K562 (cell line): ENCODE measurements at regions not wholly inside any gene's neighbourhood (a gene's known extent, or its start where the extent isn't known, plus 50 kb on each side); places are given as distances from the start of the nearest gene placed in this dataset.

ENCODE experiments used
- ADNP ChIP-seq: fragments of 200-800 bp; sonication (Bioruptor generic); IDR thresholded peaks from 2 replicates; pipeline ENCODE4 v1.6.1; 2016; ENCODE audit warnings: missing genetic modification characterization, missing compliant biosample characterization
- CAMTA2 ChIP-seq: fragments of 250-450 bp; sonication (Bioruptor Pico); conservative IDR thresholded peaks from 2 replicates; pipeline ENCODE4 v1.5.1; 2022
- CBFA2T3 ChIP-seq: fragments of 450-650 bp; IDR thresholded peaks from 2 replicates; pipeline ENCODE4 v1.6.1; 2017
- CEBPB ChIP-seq: fragments of 450-650 bp; IDR thresholded peaks from 2 replicates; pipeline ENCODE4 v1.6.1; 2016; ENCODE audit warnings: missing genetic modification characterization, missing compliant biosample characterization
- EP300 ChIP-seq: IDR thresholded peaks from 2 replicates; pipeline ENCODE4 v1.6.1; 2012; ENCODE audit warnings: low read length, improper control_type of control experiment
- FOSL1 ChIP-seq: fragments of 200-800 bp; sonication (Bioruptor generic); conservative IDR thresholded peaks from 2 replicates; pipeline ENCODE4 v1.6.1; 2016; ENCODE audit warnings: missing genetic modification characterization, missing compliant biosample characterization
- JUN ChIP-seq, 2 experiments: sonication (generic) in 1 of 2; formaldehyde crosslinking in 1 of 2; IDR thresholded peaks; 2 replicates each; pipeline versions ENCODE4 v1.6.1 to v1.8.0; 2012 to 2022; ENCODE audit warnings: borderline replicate concordance in 2 of 2, mild to moderate bottlenecking in 2 of 2, improper control_type of control experiment in 1 of 2, low read depth in 1 of 2, low read length in 1 of 2, missing genetic modification reagents in 1 of 2
- JUND ChIP-seq, 2 experiments: IDR thresholded peaks; 2 replicates in 1 of 2; 3 replicates in 1 of 2; pipeline ENCODE4 v1.6.1; 2011; ENCODE audit warnings: borderline replicate concordance in 2 of 2, low read depth in 2 of 2, low read length in 2 of 2, improper control_type of control experiment in 1 of 2, missing biosample characterization in 1 of 2, missing genetic modification characterization in 1 of 2, missing genetic modification reagents in 1 of 2
- MAFF ChIP-seq: IDR thresholded peaks from 2 replicates; pipeline ENCODE4 v1.6.1; 2012; ENCODE audit warnings: low read length, improper control_type of control experiment
- PHF21A ChIP-seq: fragments of 450-650 bp; IDR thresholded peaks from 2 replicates; pipeline ENCODE4 v1.6.1; 2017; ENCODE audit warnings: low read depth, borderline replicate concordance
- SMARCA4 ChIP-seq: fragments of 450-650 bp; IDR thresholded peaks from 2 replicates; pipeline ENCODE4 v1.6.1; 2016
- SUPT5H ChIP-seq: fragments of 450-650 bp; IDR thresholded peaks from 2 replicates; pipeline ENCODE4 v1.6.1; 2016
- TCF3 ChIP-seq: sonication (generic); formaldehyde crosslinking; IDR thresholded peaks from 2 replicates; pipeline ENCODE4 v1.4.0; 2020; ENCODE audit warnings: mild to moderate bottlenecking, missing genetic modification reagents
- TEAD4 ChIP-seq, 2 experiments: sonication (generic) in 1 of 2; formaldehyde crosslinking in 1 of 2; IDR thresholded peaks; 2 replicates each; pipeline versions ENCODE4 v1.6.1 to v1.8.0; 2012 to 2022; ENCODE audit warnings: borderline replicate concordance in 1 of 2, inconsistent platforms in 1 of 2, low read length in 1 of 2, mild to moderate bottlenecking in 1 of 2, missing genetic modification reagents in 1 of 2
- TRIM24 ChIP-seq, 2 experiments: fragments of 450-650 bp; IDR thresholded peaks; 2 replicates each; pipeline ENCODE4 v1.6.1; 2016
- TSC22D4 ChIP-seq: fragments of 450-650 bp; IDR thresholded peaks from 2 replicates; pipeline ENCODE4 v1.6.1; 2016; ENCODE audit warnings: missing genetic modification characterization, missing biosample characterization, control low read depth
- ZKSCAN3 ChIP-seq: fragments of 250-450 bp; sonication (Bioruptor Pico); IDR thresholded peaks from 2 replicates; pipeline ENCODE4 v1.4.0; 2020
- TF ChIP-seq, protein P1 (sequence below): fragments of 250-450 bp; sonication (Bioruptor Pico); IDR thresholded peaks from 2 replicates; pipeline ENCODE4 v1.5.0; 2021
- TF ChIP-seq, protein P2 (sequence below): fragments of 250-450 bp; sonication (Bioruptor Pico); IDR thresholded peaks from 2 replicates; pipeline ENCODE4 v1.8.0; 2021; ENCODE audit warnings: moderate library complexity, mild to moderate bottlenecking, inconsistent platforms
- TF ChIP-seq, protein P3 (sequence below), 2 experiments: fragments of 200-800 bp in 1 of 2; sonication (Bioruptor generic) in 1 of 2; sonication (generic) in 1 of 2; formaldehyde crosslinking in 1 of 2; IDR thresholded peaks in 1 of 2; conservative IDR thresholded peaks in 1 of 2; 2 replicates each; pipeline versions ENCODE4 v1.5.0 to v1.6.1; 2016 to 2020; ENCODE audit warnings: missing compliant biosample characterization in 1 of 2, missing genetic modification characterization in 1 of 2, missing genetic modification reagents in 1 of 2
- TF ChIP-seq, protein P4 (sequence below): fragments of 250-450 bp; sonication (Bioruptor Pico); IDR thresholded peaks from 2 replicates; pipeline ENCODE4 v1.8.0; 2021; ENCODE audit warnings: borderline replicate concordance, mild to moderate bottlenecking, moderate library complexity; ENCODE audit not compliant: poor library complexity, severe bottlenecking
- TF ChIP-seq, protein P5 (sequence below): fragments of 450-650 bp; IDR thresholded peaks from 2 replicates; pipeline ENCODE4 v1.6.1; 2014; ENCODE audit warnings: low read depth, mild to moderate bottlenecking, moderate library complexity, borderline replicate concordance

DNA sequence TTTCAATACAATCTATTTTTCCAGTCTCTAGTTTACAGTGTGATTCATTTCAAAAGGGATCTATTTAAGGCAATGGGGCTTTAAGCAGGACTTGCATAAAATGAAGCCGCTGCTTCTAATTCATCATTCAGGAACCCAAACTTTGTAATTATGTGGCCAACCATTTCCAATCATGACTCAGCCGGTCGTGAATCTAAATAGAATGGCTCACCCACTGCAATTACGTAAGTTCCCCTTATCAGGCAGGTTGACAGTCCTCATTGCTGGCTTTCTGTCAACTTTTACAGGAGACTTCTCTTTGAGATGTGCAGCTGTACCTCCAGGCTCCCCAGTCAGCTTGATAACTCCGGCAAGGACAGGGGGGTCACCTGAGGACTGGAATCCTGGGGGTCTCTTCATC lies 152.8 kb upstream of the DAP start (continued):
- TF ChIP-seq, protein P1, sequence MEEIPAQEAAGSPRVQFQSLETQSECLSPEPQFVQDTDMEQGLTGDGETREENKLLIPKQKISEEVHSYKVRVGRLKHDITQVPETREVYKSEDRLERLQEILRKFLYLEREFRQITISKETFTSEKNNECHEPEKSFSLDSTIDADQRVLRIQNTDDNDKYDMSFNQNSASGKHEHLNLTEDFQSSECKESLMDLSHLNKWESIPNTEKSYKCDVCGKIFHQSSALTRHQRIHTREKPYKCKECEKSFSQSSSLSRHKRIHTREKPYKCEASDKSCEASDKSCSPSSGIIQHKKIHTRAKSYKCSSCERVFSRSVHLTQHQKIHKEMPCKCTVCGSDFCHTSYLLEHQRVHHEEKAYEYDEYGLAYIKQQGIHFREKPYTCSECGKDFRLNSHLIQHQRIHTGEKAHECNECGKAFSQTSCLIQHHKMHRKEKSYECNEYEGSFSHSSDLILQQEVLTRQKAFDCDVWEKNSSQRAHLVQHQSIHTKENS (CRISPR knock-in tag), result no peak
- TF ChIP-seq FOSL1 (tag), result peak; percentile 68
- TF ChIP-seq, protein P2, sequence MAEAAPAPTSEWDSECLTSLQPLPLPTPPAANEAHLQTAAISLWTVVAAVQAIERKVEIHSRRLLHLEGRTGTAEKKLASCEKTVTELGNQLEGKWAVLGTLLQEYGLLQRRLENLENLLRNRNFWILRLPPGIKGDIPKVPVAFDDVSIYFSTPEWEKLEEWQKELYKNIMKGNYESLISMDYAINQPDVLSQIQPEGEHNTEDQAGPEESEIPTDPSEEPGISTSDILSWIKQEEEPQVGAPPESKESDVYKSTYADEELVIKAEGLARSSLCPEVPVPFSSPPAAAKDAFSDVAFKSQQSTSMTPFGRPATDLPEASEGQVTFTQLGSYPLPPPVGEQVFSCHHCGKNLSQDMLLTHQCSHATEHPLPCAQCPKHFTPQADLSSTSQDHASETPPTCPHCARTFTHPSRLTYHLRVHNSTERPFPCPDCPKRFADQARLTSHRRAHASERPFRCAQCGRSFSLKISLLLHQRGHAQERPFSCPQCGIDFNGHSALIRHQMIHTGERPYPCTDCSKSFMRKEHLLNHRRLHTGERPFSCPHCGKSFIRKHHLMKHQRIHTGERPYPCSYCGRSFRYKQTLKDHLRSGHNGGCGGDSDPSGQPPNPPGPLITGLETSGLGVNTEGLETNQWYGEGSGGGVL (CRISPR knock-in tag), result no peak
- TF ChIP-seq MAFF, result 0 out of 2 replicates have a peak, but pooled peaks have one; percentile 42
- TF ChIP-seq JUND (IDR thresholded peaks at IDR 0.05; ENCODE audit: borderline replicate concordance, low read depth, low read length), result peak; percentile 87
- TF ChIP-seq JUND (tag; IDR thresholded peaks at IDR 0.05; ENCODE audit: borderline replicate concordance, low read depth, low read length), result peak; percentile 90; the same call in 2 of the 3 replicates
- peak; percentile 39; the same call in 1 of the 2 replicates for TF ChIP-seq EP300
- TF ChIP-seq CAMTA2, result no peak
- peak; percentile 86 for TF ChIP-seq CEBPB
- 0 out of 2 replicates have a peak, but pooled peaks have one; percentile 52 for TF ChIP-seq JUN (IDR thresholded peaks at IDR 0.05; ENCODE audit: borderline replicate concordance, low read depth, low read length)
- TF ChIP-seq JUN (CRISPR knock-in tag; IDR thresholded peaks at IDR 0.05; ENCODE audit: borderline replicate concordance), result no peak
- TF ChIP-seq, protein P3, sequence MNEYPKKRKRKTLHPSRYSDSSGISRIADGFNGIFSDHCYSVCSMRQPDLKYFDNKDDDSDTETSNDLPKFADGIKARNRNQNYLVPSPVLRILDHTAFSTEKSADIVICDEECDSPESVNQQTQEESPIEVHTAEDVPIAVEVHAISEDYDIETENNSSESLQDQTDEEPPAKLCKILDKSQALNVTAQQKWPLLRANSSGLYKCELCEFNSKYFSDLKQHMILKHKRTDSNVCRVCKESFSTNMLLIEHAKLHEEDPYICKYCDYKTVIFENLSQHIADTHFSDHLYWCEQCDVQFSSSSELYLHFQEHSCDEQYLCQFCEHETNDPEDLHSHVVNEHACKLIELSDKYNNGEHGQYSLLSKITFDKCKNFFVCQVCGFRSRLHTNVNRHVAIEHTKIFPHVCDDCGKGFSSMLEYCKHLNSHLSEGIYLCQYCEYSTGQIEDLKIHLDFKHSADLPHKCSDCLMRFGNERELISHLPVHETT (CRISPR knock-in tag; conservative IDR thresholded peaks at IDR 0.05 in 1 of 2, IDR thresholded peaks at IDR 0.05 in 1 of 2), result peak in 1 of 2 experiments; percentile 54; a peak in 1 of 4 replicates
- TF ChIP-seq SUPT5H, result no peak
- TF ChIP-seq PHF21A, result no peak
- TF ChIP-seq ZKSCAN3 (CRISPR knock-in tag), result no peak
- TF ChIP-seq CBFA2T3, result peak; percentile 73
- TF ChIP-seq ADNP, result no peak
- 0 out of 4 replicates have a peak, but pooled peaks have one; percentile 11 to 13 for TF ChIP-seq TRIM24 (IDR thresholded peaks at IDR 0.05)
- no peak for TF ChIP-seq TSC22D4 (tag)
- TF ChIP-seq SMARCA4, result peak; percentile 65; the same call in 1 of the 2 replicates
- TF ChIP-seq, protein P4, sequence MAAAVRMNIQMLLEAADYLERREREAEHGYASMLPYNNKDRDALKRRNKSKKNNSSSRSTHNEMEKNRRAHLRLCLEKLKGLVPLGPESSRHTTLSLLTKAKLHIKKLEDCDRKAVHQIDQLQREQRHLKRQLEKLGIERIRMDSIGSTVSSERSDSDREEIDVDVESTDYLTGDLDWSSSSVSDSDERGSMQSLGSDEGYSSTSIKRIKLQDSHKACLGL (CRISPR knock-in tag), result no peak
- peak; percentile 63 for TF ChIP-seq TEAD4 (IDR thresholded peaks at IDR 0.05; ENCODE audit: low read length)
- no peak for TF ChIP-seq TEAD4 (CRISPR knock-in tag; IDR thresholded peaks at IDR 0.05; ENCODE audit: borderline replicate concordance)
- peak; percentile 29; the same call in 1 of the 2 replicates for TF ChIP-seq TCF3 (CRISPR knock-in tag)
- TF ChIP-seq, protein P5, sequence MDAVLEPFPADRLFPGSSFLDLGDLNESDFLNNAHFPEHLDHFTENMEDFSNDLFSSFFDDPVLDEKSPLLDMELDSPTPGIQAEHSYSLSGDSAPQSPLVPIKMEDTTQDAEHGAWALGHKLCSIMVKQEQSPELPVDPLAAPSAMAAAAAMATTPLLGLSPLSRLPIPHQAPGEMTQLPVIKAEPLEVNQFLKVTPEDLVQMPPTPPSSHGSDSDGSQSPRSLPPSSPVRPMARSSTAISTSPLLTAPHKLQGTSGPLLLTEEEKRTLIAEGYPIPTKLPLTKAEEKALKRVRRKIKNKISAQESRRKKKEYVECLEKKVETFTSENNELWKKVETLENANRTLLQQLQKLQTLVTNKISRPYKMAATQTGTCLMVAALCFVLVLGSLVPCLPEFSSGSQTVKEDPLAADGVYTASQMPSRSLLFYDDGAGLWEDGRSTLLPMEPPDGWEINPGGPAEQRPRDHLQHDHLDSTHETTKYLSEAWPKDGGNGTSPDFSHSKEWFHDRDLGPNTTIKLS, result no peak
